ENCODE measurements at regions not wholly inside any gene's neighbourhood (a gene's known extent, or its start where the extent isn't known, plus 50 kb on each side); places are given as distances from the start of the nearest gene placed in this dataset.
"Not testable (repeated sequence)": the region's sequence is repeated elsewhere in the genome, so short reads cannot be mapped to it uniquely, and the experiment has no call there.

DNA sequence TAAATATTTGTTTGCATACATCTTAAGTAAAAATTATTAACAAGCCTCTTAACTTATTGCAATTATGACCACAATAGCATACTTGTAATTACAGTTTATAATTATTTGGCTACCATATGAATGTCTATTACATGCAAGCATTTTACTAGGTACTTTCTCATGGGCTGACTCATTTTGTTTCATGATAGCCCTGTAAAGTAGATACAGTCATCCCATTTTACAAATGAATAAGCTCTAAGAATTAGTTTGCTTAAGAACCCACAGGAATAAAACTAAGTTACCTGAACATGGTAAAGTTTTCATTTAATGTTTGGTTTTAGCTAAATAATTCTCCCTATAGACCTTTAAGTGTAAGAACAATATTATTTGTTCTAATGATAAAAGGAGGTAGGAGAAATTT lies 126.6 kb upstream of the IZUMO3 start:
- no peaks in the 10 kb centered on the region for H3K36me3 ChIP-seq
- H3K27me3 ChIP-seq: no peaks in the 10 kb centered on the region
- no peak overlapping the region for H3K27ac ChIP-seq
- no peaks in the 10 kb centered on the region for H3K9me3 ChIP-seq
- ATAC-seq (no peak), DNase-seq (no peak)
- intact Hi-C loops (cut with DNase I; ENCODE audit: low total_unique reads): no loop called here
- no peak overlapping the region for H3K4me3 ChIP-seq
- in situ Hi-C loops (cut with MboI; ENCODE audit: low sequenced_read_pairs in 4 of 4): no loop called here
- TF ChIP-seq POLR2A (IDR thresholded peaks at IDR 0.05): no peak
- TF ChIP-seq, protein P1, sequence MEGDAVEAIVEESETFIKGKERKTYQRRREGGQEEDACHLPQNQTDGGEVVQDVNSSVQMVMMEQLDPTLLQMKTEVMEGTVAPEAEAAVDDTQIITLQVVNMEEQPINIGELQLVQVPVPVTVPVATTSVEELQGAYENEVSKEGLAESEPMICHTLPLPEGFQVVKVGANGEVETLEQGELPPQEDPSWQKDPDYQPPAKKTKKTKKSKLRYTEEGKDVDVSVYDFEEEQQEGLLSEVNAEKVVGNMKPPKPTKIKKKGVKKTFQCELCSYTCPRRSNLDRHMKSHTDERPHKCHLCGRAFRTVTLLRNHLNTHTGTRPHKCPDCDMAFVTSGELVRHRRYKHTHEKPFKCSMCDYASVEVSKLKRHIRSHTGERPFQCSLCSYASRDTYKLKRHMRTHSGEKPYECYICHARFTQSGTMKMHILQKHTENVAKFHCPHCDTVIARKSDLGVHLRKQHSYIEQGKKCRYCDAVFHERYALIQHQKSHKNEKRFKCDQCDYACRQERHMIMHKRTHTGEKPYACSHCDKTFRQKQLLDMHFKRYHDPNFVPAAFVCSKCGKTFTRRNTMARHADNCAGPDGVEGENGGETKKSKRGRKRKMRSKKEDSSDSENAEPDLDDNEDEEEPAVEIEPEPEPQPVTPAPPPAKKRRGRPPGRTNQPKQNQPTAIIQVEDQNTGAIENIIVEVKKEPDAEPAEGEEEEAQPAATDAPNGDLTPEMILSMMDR (IDR thresholded peaks at IDR 0.05 in 4 of 5, conservative IDR thresholded peaks at IDR 0.05 in 1 of 5): no peak
- no peaks in the 10 kb centered on the region for H3K4me1 ChIP-seq

DNA sequence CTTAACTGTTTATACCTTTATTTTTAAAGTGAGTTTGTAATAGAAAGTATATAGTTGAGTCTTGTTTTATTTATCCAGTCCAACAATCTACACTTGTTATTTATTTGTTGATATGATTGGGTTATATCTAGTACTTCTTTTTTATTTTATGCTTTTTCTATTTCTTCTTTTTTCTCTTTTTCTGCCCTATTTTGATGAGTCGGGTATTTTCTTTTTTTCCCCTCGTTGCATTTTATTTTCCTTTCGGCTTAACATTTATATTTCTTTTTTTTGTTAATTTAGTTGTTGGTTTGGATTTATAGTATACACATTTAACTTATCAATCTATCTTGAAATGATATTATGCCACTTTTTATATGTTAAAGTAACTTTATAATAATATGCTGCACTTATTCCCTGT lies 111.7 kb upstream of the IZUMO3 start:
- Histone ChIP-seq H3K4me1 (no peaks in the 10 kb centered on the region), H3K36me3 (no peaks in the 10 kb centered on the region), H3K4me3 (no peak overlapping the region), H3K27me3 (no peaks in the 10 kb centered on the region), H3K9me3 (no peaks in the 10 kb centered on the region), H3K27ac (no peak overlapping the region)
- no peak for TF ChIP-seq POLR2A (IDR thresholded peaks at IDR 0.05)
- TF ChIP-seq, protein P1 (IDR thresholded peaks at IDR 0.05 in 4 of 5, conservative IDR thresholded peaks at IDR 0.05 in 1 of 5): no peak
- in situ Hi-C loops (cut with MboI; ENCODE audit: low sequenced_read_pairs in 4 of 4): no loop called here
- intact Hi-C loops (cut with DNase I; ENCODE audit: low total_unique reads): no loop called here
- DNase-seq: no peak
- ATAC-seq: no peak

DNA sequence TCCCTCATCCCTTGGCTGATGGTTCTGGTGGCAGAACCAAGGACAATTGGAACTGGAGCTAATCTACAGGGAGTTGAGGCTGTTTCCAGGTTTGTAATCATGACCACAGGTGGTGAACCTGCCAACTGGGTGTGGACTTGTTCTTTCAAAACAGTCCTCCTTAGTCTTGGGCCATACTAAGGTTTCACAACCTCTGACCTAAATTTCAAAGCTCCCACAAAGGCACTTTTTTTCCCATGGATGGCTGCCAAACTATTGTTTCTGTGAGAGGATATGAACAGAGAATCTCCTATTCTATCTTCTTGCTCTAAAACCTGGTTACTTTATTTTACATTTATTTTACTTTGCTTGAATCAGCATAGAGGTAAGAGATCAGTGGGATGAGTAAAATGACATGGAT lies 106.5 kb upstream of the IZUMO3 start:
- intact Hi-C loops (cut with DNase I; ENCODE audit: low total_unique reads) (no loop called here), in situ Hi-C loops (cut with MboI; ENCODE audit: low sequenced_read_pairs in 4 of 4) (no loop called here)
- H3K36me3 ChIP-seq: no peaks in the 10 kb centered on the region
- H3K27me3 ChIP-seq: no peaks in the 10 kb centered on the region
- no peak overlapping the region for H3K4me3 ChIP-seq
- DNase-seq (no peak), ATAC-seq (no peak)
- TF ChIP-seq POLR2A (IDR thresholded peaks at IDR 0.05): no peak
- TF ChIP-seq, protein P1 (IDR thresholded peaks at IDR 0.05 in 4 of 5, conservative IDR thresholded peaks at IDR 0.05 in 1 of 5): no peak
- no peaks in the 10 kb centered on the region for H3K4me1 ChIP-seq
- no peaks in the 10 kb centered on the region for H3K9me3 ChIP-seq
- no peak overlapping the region for H3K27ac ChIP-seq

DNA sequence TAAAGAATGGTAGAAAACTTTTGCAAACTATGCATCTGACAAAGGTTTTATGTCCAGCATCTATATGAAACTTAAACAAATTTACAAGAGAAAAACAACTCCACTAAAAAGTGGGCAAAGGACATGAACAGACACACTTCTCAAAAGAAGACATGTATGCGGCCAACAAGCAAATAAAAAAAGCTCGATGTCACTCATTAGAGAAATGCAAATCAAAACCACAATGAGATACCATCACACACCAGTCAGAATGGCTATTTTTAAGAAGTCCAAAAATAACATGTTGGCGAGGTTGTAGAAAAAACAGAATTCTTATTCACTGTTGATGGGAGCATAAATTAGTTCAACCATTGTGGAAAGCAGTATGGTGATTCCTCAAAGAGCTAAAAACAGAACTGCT lies 83.1 kb upstream of the IZUMO3 start:
- DNase-seq; intact Hi-C loops (cut with DNase I; ENCODE audit: low total_unique reads): not testable (repeated sequence)

DNA sequence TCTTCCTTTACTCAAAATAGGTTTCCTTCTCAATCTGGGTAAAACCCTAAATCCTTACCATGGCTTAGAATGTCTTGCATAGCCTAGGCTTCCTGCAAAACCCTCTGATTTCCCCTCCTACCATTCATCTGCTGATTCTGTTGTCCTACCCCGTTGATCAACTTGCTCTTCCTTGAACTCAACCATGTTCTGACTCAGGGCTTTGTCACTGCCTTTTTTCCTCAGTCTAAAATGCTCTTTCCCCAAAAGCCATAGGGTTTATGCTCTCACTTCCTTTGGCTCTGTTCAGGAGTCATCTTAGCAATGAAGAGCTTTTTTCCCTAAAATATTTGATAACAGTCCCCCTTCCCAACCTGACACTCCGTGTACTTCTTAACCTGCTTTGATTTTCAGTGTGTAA lies 79.4 kb upstream of the IZUMO3 start:
- no peaks in the 10 kb centered on the region for H3K27me3 ChIP-seq
- DNase-seq (no peak), ATAC-seq (no peak)
- TF ChIP-seq POLR2A (IDR thresholded peaks at IDR 0.05): no peak
- TF ChIP-seq, protein P1 (IDR thresholded peaks at IDR 0.05 in 4 of 5, conservative IDR thresholded peaks at IDR 0.05 in 1 of 5): no peak
- intact Hi-C loops (cut with DNase I; ENCODE audit: low total_unique reads) (no loop called here), in situ Hi-C loops (cut with MboI; ENCODE audit: low sequenced_read_pairs in 4 of 4) (no loop called here)
- no peak overlapping the region for H3K4me3 ChIP-seq
- H3K27ac ChIP-seq: no peak overlapping the region
- H3K9me3 ChIP-seq: peaks cover 0 to 3% (median 0%) of the 10 kb centered on the region in 3 donors
- no peaks in the 10 kb centered on the region for H3K36me3 ChIP-seq
- no peaks in the 10 kb centered on the region for H3K4me1 ChIP-seq

More for the DNA sequence above, 83.1 kb upstream of the IZUMO3 start:
- in situ Hi-C loops (cut with MboI; ENCODE audit: low sequenced_read_pairs in 4 of 4); H3K36me3 ChIP-seq; H3K27me3 ChIP-seq; H3K4me1 ChIP-seq; H3K9me3 ChIP-seq; ATAC-seq; H3K4me3 ChIP-seq; H3K27ac ChIP-seq: not testable (repeated sequence)

Data from gastrocnemius medialis (tissue), 4 donors.